ENCODE measurements at regions not wholly inside any gene's neighbourhood (a gene's known extent, or its start where the extent isn't known, plus 50 kb on each side); places are given as distances from the start of the nearest gene placed in this dataset.

- Histone ChIP-seq H3K9me3 (no peaks in the 10 kb centered on the region), H3K36me3 (no peaks in the 10 kb centered on the region), H3K27me3 (no peaks in the 10 kb centered on the region), H3K4me1 (peaks cover 0 to 15% (median 2%) of the 10 kb centered on the region in 4 donors), H3K4me3 (no peak overlapping the region), H3K27ac (no peak overlapping the region)
- TF ChIP-seq POLR2AphosphoS5 (IDR thresholded peaks at IDR 0.05) (no peak), POLR2A (IDR thresholded peaks at IDR 0.05) (no peak), CTCF (IDR thresholded peaks at IDR 0.05) (no peak), EP300 (IDR thresholded peaks at IDR 0.05) (no peak)
- ATAC-seq (ENCODE audit: low FRiP score in 2 of 2), result no peak
- no peak for DNase-seq
- WGBS, 2 donors, result 68 to 75% methylated on average over 12 of the region's 12 CpGs
Measured at GRCh38 chr4:20618731-20619130, 81.5 kb upstream of the PACRGL start.

GRCh38 chr4:20621476-20621875, 78.8 kb upstream of the PACRGL start:
- WGBS, 2 donors, result 25 to 32% methylated on average over 1 of the region's 1 CpG
- Histone ChIP-seq H3K36me3 (no peaks in the 10 kb centered on the region), H3K4me3 (no peak overlapping the region), H3K27ac (peak overlapping the region in 1 of 4 donors; percentile 11), H3K4me1 (peaks cover 4 to 14% (median 5%) of the 10 kb centered on the region in 4 donors), H3K9me3 (no peaks in the 10 kb centered on the region), H3K27me3 (no peaks in the 10 kb centered on the region)
- DNase-seq, result no peak
- TF ChIP-seq CTCF (IDR thresholded peaks at IDR 0.05) (no peak), EP300 (IDR thresholded peaks at IDR 0.05) (no peak), POLR2AphosphoS5 (IDR thresholded peaks at IDR 0.05) (no peak), POLR2A (IDR thresholded peaks at IDR 0.05) (no peak)
- ATAC-seq (ENCODE audit: low FRiP score in 2 of 2), result no peak

GRCh38 chr4:20622701-20623100, 77.6 kb upstream of the PACRGL start:
- DNase-seq, result no peak
- Histone ChIP-seq H3K27ac (no peak overlapping the region), H3K27me3 (no peaks in the 10 kb centered on the region), H3K36me3 (no peaks in the 10 kb centered on the region), H3K4me1 (peaks cover 4 to 14% (median 5%) of the 10 kb centered on the region in 4 donors), H3K9me3 (no peaks in the 10 kb centered on the region), H3K4me3 (no peak overlapping the region)
- ATAC-seq (ENCODE audit: low FRiP score in 2 of 2), result no peak
- TF ChIP-seq CTCF (IDR thresholded peaks at IDR 0.05) (no peak), POLR2A (IDR thresholded peaks at IDR 0.05) (no peak), EP300 (IDR thresholded peaks at IDR 0.05) (no peak), POLR2AphosphoS5 (IDR thresholded peaks at IDR 0.05) (no peak)
- WGBS, 2 donors, result 91 to 97% methylated on average over 1 of the region's 1 CpG

- H3K4me3 ChIP-seq, result no peak overlapping the region
- H3K9me3 ChIP-seq, result no peaks in the 10 kb centered on the region
- H3K27ac ChIP-seq, result no peak overlapping the region
- no peaks in the 10 kb centered on the region for H3K27me3 ChIP-seq
- no peak for DNase-seq
- peaks cover 4 to 14% (median 5%) of the 10 kb centered on the region in 4 donors for H3K4me1 ChIP-seq
- ATAC-seq (ENCODE audit: low FRiP score in 2 of 2), result peak in 1 of 2 donors; percentile 31
- H3K36me3 ChIP-seq, result no peaks in the 10 kb centered on the region
- TF ChIP-seq CTCF (IDR thresholded peaks at IDR 0.05) (no peak), POLR2A (IDR thresholded peaks at IDR 0.05) (no peak), EP300 (IDR thresholded peaks at IDR 0.05) (no peak), POLR2AphosphoS5 (IDR thresholded peaks at IDR 0.05) (no peak)
Measured at GRCh38 chr4:20623939-20624338, 76.3 kb upstream of the PACRGL start.

- Histone ChIP-seq H3K27ac (no peak overlapping the region), H3K9me3 (no peaks in the 10 kb centered on the region), H3K36me3 (no peaks in the 10 kb centered on the region), H3K27me3 (no peaks in the 10 kb centered on the region), H3K4me3 (no peak overlapping the region), H3K4me1 (peaks cover 4 to 14% (median 5%) of the 10 kb centered on the region in 4 donors)
- no peak for DNase-seq
- 45 to 51% methylated on average over 3 of the region's 3 CpGs for WGBS, 2 donors
- TF ChIP-seq CTCF (IDR thresholded peaks at IDR 0.05) (no peak), POLR2AphosphoS5 (IDR thresholded peaks at IDR 0.05) (no peak)
- ATAC-seq (ENCODE audit: low FRiP score in 2 of 2), result no peak
Measured at GRCh38 chr4:20624793-20625374, 75.4 kb upstream of the PACRGL start.
